SH-SY5Y (cell line): ENCODE measurements at regions not wholly inside any gene's neighbourhood (a gene's known extent, or its start where the extent isn't known, plus 50 kb on each side); places are given as distances from the start of the nearest gene placed in this dataset.

Source experiments
- GATA2 ChIP-seq: IDR thresholded peaks from 2 replicates; pipeline ENCODE4 v1.6.1; 2011; ENCODE audit warnings: mild to moderate bottlenecking, low read depth, low read length
- GATA3 ChIP-seq: IDR thresholded peaks from 2 replicates; pipeline ENCODE4 v1.6.1; 2011; ENCODE audit warnings: low read depth, mild to moderate bottlenecking, low read length, moderate library complexity

- TF ChIP-seq GATA2 (no peak), GATA3 (no peak)
Observed at GRCh38 chr13:75052616-75053015, 429.4 kb downstream of the TBC1D4 start.
